GM12873 (cell line): ENCODE measurements at regions not wholly inside any gene's neighbourhood (a gene's known extent, or its start where the extent isn't known, plus 50 kb on each side); places are given as distances from the start of the nearest gene placed in this dataset.

ENCODE experiments used
- CTCF ChIP-seq: IDR thresholded peaks from 2 replicates; pipeline ENCODE4 v1.5.1; 2012; ENCODE audit warnings: low read depth, mild to moderate bottlenecking, moderate library complexity, low read length, control low read depth; ENCODE audit not compliant: insufficient read depth; ENCODE audit errors: missing control alignments

DNA sequence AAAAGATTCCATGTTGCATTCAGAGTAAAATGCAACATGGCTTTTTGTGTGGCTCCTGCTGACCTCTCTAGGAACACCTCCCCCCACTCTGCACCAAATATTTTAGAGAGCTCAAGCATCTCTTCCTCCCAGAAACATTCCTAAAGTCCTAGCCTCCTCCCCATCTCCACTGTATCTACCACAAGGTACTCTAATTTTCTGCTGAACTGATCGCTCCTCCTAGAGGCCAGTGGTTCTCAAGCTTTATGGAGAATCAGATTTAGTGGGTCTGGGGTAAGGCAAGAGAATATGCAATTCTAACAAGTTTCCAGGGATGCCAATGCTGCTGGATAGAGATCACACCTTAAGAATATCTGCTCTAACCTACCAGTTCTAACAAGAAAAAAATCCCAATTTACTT, 89.5 kb upstream of the HNRNPA3 start:
- TF ChIP-seq CTCF = no peak

DNA sequence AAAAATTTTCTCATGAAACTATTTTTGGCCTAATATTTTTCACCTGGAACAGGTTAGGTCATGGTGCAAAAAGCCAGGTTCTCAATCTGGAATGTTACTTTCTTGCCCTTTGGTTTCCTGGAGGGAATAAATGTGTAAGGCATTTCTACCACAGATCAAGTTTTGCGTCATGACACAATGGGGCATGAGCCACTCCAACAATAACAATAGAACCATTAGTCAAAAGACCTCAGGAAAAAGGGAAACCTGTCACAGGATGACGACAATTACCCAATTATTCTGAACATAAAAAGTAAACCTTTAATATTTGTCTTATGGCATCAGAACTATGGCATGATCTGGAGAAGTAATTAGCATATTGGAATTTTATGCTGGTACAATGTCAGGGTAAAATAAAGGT, 88.2 kb upstream of the HNRNPA3 start:
- TF ChIP-seq CTCF = no peak

DNA sequence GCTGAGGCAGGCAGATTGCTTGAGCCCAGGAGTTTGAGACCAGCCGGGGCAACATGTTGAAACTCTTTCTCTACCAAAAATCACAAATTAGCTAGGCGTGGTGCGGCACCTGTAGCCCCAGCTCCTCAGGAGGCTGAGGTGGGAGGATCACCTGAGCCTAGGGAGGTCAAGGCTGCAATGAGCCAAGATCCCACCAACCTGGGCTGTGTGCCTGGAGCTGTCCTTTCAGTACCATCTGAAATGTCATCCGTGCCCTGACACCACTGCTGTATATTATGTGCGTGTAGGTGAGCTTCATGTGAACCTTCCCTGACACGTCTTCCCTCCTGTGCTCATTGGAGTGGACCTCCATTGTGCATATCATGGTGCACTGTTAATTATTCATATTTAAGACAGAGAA, 84.8 kb upstream of the HNRNPA3 start:
- TF ChIP-seq CTCF = no peak

DNA sequence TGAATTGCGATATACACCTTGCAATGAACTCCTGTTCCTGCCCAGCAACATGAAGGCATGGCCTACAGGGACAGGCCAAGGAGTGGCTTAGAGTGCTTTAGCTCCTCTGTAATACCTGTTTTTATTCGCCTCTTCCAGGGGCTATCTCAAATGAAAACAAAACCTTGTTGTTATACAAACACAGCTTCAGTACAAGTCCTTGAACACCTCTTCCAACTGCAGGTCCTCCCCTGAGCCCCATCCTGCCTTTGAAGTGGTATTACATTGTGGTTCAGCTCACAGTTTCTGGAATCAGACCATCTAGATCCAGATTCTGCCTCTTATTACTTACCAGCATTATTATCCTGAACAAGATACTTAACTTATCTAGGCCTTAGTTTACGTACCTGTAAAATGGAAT, 83.0 kb upstream of the HNRNPA3 start:
- no peak for TF ChIP-seq CTCF

- no peak for TF ChIP-seq CTCF
Measured at GRCh38 chr2:177131858-177132257, 80.7 kb upstream of the HNRNPA3 start.

DNA sequence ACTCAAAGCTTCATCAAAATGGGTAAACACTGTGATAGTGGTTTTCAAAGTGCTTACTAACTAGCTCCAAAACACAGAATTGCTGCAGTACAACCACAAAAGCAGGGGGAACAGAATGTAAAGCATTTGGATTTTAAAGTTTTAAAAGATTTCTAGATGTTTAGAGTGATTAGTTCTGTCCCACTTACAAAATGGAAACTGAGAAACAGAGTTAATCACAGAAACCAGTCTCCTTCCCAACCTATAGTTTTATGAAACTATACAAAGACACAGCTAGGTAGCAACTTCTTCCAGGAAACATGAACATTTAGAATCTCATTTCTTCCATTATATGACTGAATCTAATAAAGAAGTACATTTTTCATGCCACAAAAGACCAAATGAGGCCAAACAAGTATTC, 73.8 kb upstream of the HNRNPA3 start:
- TF ChIP-seq CTCF = no peak

DNA sequence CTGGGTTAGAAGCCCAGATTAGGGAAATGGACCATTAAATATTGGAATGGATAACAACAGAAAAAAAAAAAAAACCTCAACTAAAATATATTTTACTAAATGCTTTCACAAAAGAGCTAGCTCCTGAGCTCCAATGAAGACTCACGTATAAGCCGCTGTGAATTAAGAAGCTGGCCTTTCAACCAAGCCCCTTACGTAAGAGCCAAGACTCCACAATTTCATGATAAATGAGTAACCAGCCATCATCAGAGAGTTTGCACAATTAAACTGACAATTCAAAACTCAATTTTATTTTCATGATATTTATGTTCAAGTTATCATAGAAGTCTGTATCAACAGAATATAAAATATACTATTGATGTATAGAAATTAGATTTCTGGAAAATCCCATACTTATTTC, 70.7 kb upstream of the HNRNPA3 start:
- no peak for TF ChIP-seq CTCF

- TF ChIP-seq CTCF = no peak
Measured at GRCh38 chr2:177143444-177143843, 69.2 kb upstream of the HNRNPA3 start.
